GM12873 (cell line): ENCODE measurements at regions not wholly inside any gene's neighbourhood (a gene's known extent, or its start where the extent isn't known, plus 50 kb on each side); places are given as distances from the start of the nearest gene placed in this dataset.

Source experiments
- TF ChIP-seq, protein P1 (sequence below): IDR thresholded peaks from 2 replicates; pipeline ENCODE4 v1.5.1; 2012; ENCODE audit warnings: low read depth, mild to moderate bottlenecking, moderate library complexity, low read length, control low read depth; ENCODE audit not compliant: insufficient read depth; ENCODE audit errors: missing control alignments

DNA sequence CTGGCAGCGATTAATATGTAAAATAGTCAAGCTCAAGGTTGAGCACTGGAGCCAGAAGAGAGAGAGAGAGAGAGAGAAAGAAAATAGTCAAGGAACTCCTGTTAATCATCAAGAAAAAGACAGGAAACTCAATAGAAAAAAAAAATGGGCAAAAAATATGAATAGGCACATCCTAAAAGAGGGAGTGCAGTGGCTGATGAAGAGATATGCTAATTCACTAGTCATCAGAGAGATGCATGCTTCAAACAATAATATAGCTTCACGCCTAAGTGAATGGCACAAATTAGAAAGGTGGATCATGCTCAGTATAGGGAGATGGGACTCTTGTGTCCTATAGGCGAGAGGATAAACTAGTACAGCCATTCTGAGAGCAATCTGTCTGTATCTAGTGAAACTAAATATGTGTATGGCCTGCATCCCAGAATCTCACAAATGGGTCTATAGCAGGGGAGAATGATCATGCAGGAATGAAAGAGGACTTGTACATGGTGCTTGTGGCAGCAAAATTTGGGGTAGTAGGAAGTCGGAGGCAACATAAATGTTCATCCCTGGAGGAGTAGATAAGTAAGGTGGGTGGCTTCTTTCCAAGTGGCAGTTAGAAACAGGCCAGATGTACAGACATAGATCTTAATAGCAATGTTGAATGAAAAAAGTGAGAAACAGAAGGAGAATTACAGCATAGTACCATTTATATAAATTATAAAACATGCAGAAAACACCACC is 176.8 kb downstream of the VEGFA start:
- TF ChIP-seq, protein P1, sequence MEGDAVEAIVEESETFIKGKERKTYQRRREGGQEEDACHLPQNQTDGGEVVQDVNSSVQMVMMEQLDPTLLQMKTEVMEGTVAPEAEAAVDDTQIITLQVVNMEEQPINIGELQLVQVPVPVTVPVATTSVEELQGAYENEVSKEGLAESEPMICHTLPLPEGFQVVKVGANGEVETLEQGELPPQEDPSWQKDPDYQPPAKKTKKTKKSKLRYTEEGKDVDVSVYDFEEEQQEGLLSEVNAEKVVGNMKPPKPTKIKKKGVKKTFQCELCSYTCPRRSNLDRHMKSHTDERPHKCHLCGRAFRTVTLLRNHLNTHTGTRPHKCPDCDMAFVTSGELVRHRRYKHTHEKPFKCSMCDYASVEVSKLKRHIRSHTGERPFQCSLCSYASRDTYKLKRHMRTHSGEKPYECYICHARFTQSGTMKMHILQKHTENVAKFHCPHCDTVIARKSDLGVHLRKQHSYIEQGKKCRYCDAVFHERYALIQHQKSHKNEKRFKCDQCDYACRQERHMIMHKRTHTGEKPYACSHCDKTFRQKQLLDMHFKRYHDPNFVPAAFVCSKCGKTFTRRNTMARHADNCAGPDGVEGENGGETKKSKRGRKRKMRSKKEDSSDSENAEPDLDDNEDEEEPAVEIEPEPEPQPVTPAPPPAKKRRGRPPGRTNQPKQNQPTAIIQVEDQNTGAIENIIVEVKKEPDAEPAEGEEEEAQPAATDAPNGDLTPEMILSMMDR: no peak

DNA sequence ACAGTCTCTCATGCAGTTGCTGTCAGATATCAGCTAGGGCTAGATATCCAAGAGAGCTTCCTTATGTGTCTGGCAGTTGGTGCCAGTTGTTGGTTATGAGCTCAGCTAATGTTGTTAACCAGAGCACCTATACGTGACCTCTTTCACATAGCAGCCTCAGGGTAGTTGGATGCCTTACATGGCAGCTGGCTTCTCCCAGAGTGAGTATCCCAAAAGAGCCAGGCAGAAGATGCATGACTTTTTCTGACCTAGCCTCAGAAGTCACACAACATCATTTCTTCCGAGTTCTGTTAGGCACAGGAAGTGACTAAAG is 175.7 kb downstream of the VEGFA start:
- TF ChIP-seq, protein P1: no peak

DNA sequence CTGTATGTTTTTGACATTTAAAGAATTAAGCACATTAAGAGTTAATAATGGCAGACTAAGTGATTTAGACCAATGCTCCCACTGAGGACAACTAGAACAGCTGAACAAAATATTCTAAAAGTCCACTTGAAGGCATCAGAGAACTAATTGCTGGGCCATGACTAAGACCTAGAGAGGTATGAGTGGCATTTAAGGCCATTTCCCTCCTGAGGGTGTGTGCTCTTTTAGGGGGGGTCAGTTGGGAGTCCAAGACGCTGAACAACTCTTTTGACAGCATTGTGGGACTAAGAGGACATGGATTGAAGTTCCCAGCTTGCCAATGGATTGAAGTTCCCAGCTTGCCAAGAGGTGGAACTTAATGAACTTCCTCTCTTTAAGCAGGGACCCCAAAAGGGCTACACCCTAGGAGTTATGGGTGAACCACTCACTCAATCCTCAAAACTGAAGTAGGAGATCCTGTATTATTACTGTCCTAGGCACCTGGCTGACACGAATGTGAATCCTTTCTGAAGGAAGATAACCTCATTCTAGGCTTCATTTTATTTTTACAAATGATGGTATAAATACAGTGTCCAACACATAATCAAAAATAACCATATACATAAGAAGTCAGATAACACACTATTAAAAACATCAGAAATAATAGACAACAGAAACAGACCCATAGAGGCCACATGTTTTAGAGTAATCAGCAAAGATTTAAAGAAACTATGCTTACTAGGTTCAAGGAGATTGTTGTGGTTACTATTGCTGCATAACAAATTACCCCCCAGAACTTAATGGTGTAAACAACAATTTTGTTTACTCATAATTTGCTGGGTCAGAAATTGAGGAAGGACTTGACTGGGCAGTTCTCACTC is 175.1 kb downstream of the VEGFA start:
- TF ChIP-seq, protein P1: no peak

DNA sequence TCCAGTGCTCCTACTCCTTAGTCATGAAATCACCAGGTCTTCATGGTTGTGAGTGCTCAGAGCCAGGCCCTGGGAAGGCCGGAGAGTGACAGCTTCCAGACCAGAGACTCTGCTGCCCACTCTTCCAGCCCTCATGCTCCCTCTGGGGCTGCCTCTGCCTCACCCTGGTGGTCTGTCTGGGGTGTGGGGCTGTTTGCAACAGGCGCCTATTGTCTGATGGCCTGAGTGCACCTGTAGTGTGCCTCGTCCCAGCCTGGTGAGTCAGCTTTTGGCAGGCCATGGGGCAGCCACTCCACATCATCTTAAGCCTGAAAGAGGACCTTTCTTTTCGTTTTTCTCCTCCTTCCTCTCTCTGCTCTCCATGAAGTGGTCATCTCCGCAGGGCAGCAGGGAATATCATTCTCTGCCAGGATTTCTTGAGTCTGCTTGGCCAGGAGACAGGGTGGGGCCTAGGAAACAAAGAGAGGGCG is 173.8 kb downstream of the VEGFA start:
- TF ChIP-seq, protein P1: no peak

DNA sequence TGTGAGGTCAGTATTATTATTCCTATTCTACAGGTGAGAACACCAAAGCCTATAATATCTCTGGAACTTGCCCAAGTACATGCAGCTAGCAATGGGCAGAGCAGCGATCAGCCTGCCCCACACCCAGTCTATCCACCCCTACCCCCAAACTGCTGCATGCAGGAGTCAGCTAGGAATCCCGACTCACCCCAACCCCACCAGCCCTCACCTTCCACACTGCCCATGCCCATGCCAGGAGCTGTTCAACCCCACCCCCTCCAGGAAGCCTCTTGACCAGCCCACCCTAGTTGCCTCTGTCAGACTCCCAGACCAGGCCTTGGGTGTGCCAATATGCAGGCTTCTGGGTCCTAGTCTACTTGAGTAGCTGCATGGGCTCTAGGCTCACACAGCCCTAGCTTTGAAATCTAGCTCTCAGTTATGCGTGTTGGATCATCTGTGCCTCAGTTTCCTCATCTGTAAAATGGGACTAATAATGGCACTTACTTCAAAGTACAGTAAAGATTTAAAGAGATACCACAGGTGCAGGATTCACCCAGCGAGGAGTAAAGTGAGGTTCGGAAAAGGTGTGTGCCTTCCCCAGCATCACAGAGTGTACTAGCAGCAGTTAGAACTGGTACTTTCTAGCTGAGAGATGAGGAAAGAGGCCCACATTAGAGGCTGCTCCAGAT is 173.2 kb downstream of the VEGFA start:
- TF ChIP-seq, protein P1: no peak

DNA sequence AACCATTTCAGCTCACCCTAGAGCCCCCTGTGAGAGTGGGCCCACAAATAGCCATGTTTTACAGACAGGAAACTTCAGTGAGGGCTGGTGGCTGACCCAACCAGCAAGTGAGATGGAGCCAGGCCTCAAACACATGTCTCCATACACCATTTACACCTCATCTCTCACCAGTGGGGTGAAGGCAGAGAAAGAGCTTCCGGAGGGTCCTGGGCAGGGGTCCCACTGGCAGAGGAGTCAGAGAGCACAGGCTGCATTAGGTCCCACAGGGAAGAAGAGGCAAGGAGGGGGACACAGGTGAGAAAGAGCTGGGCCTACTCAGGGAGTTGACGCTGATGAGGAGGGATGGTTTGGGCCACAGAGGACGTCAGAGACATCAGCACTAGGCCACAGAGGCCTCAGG is 172.6 kb downstream of the VEGFA start:
- TF ChIP-seq, protein P1: no peak

DNA sequence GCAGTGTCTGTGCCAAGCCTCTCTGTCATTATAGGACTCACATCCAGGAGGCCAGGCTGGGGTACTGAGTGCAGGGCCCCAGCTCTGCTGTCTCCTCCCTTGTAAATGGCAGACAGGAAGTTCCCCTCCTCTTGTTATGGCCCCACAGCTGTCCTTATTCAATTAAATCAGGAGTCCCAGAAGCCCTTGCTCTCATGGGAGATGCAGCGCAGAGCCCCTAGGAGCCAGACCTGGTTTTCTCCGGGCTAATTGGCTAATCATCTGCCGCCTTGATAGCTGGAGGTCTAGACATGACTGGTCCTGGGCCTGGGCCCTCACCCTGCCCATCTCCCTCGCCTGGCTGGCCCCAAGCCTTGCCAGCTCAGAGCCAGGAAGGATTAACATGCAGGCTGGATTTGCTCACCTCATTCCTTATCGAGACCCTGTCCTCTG is 172.0 kb downstream of the VEGFA start:
- TF ChIP-seq, protein P1: no peak
